Fibroblast of upper back skin (primary cell): ENCODE measurements at regions not wholly inside any gene's neighbourhood (a gene's known extent, or its start where the extent isn't known, plus 50 kb on each side); places are given as distances from the start of the nearest gene placed in this dataset.

ENCODE experiments used
- DNase-seq: peaks from one replicate; pipeline ENCODE4 v3.0.0-alpha.2; 2013

GRCh38 chr1:54497338-54497737, 50.7 kb upstream of the ACOT11 start:
- no peak for DNase-seq

- DNase-seq: no peak
Observed at GRCh38 chr1:54495954-54496353, 52.1 kb upstream of the ACOT11 start.

GRCh38 chr1:54493608-54494007, 54.4 kb upstream of the ACOT11 start:
- DNase-seq: no peak

GRCh38 chr1:54490361-54491248, 57.4 kb upstream of the ACOT11 start:
- DNase-seq: no peak

- no peak for DNase-seq
Observed at GRCh38 chr1:54489627-54490250, 58.3 kb upstream of the ACOT11 start.

GRCh38 chr1:54488779-54489626, 59.0 kb upstream of the ACOT11 start:
- DNase-seq: peak; percentile 85

- peak; percentile 91 for DNase-seq
Observed at GRCh38 chr1:54488065-54488750, 59.8 kb upstream of the ACOT11 start.

- DNase-seq: no peak
Observed at GRCh38 chr1:54487571-54488050, 60.4 kb upstream of the ACOT11 start.

- no peak for DNase-seq
Observed at GRCh38 chr1:54486907-54487306, 61.1 kb upstream of the ACOT11 start.

GRCh38 chr1:54485416-54485815, 62.6 kb upstream of the ACOT11 start:
- DNase-seq: no peak

GRCh38 chr1:54483875-54484437, 64.1 kb upstream of the ACOT11 start:
- no peak for DNase-seq

- DNase-seq: no peak
Observed at GRCh38 chr1:54481201-54481884, 66.7 kb upstream of the ACOT11 start.

GRCh38 chr1:54480525-54480848, 67.5 kb upstream of the ACOT11 start:
- DNase-seq: peak; percentile 93

GRCh38 chr1:54479841-54480524, 68.0 kb upstream of the ACOT11 start:
- DNase-seq: no peak

GRCh38 chr1:54479251-54479650, 68.8 kb upstream of the ACOT11 start:
- no peak for DNase-seq

GRCh38 chr1:54477153-54477561, 70.9 kb upstream of the ACOT11 start:
- DNase-seq: no peak

- DNase-seq: no peak
Observed at GRCh38 chr1:54476530-54477109, 70.4 kb upstream of the SSBP3 start.

- DNase-seq: peak; percentile 52
Observed at GRCh38 chr1:54475946-54476516, 69.8 kb upstream of the SSBP3 start.

- no peak for DNase-seq
Observed at GRCh38 chr1:54475357-54475881, 69.2 kb upstream of the SSBP3 start.
